Ectodermal cell (in vitro differentiated cells): ENCODE measurements at regions not wholly inside any gene's neighbourhood (a gene's known extent, or its start where the extent isn't known, plus 50 kb on each side); places are given as distances from the start of the nearest gene placed in this dataset.

Experiments used
- H3K27ac ChIP-seq: 2 replicates; pipeline ENCODE4 v1.7.0; 2013; ENCODE audit warnings: mild to moderate bottlenecking, low read depth, low read length; ENCODE audit not compliant: insufficient read depth, poor library complexity, severe bottlenecking
- H3K27me3 ChIP-seq: 2 replicates; pipeline ENCODE4 v1.7.0; 2013; ENCODE audit warnings: mild to moderate bottlenecking, low read length; ENCODE audit not compliant: insufficient read depth, control insufficient read depth, poor library complexity, severe bottlenecking
- H3K36me3 ChIP-seq: one replicate; pipeline ENCODE4 v1.7.0; 2013; ENCODE audit warnings: low read length; ENCODE audit not compliant: control insufficient read depth, insufficient read depth
- H3K4me1 ChIP-seq: one replicate; pipeline ENCODE4 v1.7.0; 2013; ENCODE audit warnings: low read length; ENCODE audit not compliant: control insufficient read depth, insufficient read depth
- H3K4me3 ChIP-seq: 2 replicates; pipeline ENCODE4 v1.7.0; 2013; ENCODE audit warnings: low read depth, low read length, control low read depth; ENCODE audit not compliant: insufficient read depth
- H3K9me3 ChIP-seq: 2 replicates; pipeline ENCODE4 v1.7.0; 2013; ENCODE audit warnings: mild to moderate bottlenecking, low read length, moderate library complexity; ENCODE audit not compliant: control insufficient read depth
- WGBS, 2 experiments: methylation state at CpG; one replicate each; pipeline ENCODE4 v1.1.7; 2013; ENCODE audit warnings: missing lambda C conversion rate in 2 of 2; 5-methylcytosine and 5-hydroxymethylcytosine counted together

- Histone ChIP-seq H3K9me3 (no peaks in the 10 kb centered on the region), H3K4me3 (no peak overlapping the region), H3K27me3 (no peaks in the 10 kb centered on the region), H3K36me3 (no peaks in the 10 kb centered on the region), H3K27ac (no peak overlapping the region), H3K4me1 (no peaks in the 10 kb centered on the region)
These were observed 75.8 kb upstream of the ZFP64 start for GRCh38 chr20:52267418-52267817.

GRCh38 chr20:52263757-52264156 is 72.2 kb upstream of the ZFP64 start:
- 94 to 100% methylated on average over 1 of the region's 1 CpG for WGBS, 2 experiments
- H3K27me3 ChIP-seq: no peaks in the 10 kb centered on the region
- no peak overlapping the region for H3K4me3 ChIP-seq
- no peaks in the 10 kb centered on the region for H3K9me3 ChIP-seq
- no peaks in the 10 kb centered on the region for H3K36me3 ChIP-seq
- H3K4me1 ChIP-seq: no peaks in the 10 kb centered on the region
- no peak overlapping the region for H3K27ac ChIP-seq

- no peak overlapping the region for H3K27ac ChIP-seq
- no peaks in the 10 kb centered on the region for H3K9me3 ChIP-seq
- H3K4me1 ChIP-seq: no peaks in the 10 kb centered on the region
- H3K27me3 ChIP-seq: no peaks in the 10 kb centered on the region
- H3K36me3 ChIP-seq: no peaks in the 10 kb centered on the region
- H3K4me3 ChIP-seq: no peak overlapping the region
These were observed 70.2 kb upstream of the ZFP64 start for GRCh38 chr20:52261792-52262191.

- Histone ChIP-seq H3K27me3 (no peaks in the 10 kb centered on the region), H3K27ac (no peak overlapping the region), H3K36me3 (no peaks in the 10 kb centered on the region), H3K4me3 (no peak overlapping the region), H3K9me3 (no peaks in the 10 kb centered on the region), H3K4me1 (no peaks in the 10 kb centered on the region)
- WGBS, 2 experiments: 91 to 92% methylated on average over 2 of the region's 2 CpGs
These were observed 67.7 kb upstream of the ZFP64 start for GRCh38 chr20:52259295-52259694.

GRCh38 chr20:52256454-52256853 is 64.9 kb upstream of the ZFP64 start:
- no peaks in the 10 kb centered on the region for H3K36me3 ChIP-seq
- WGBS, 2 experiments: 91 to 95% methylated on average over 7 of the region's 7 CpGs
- H3K27me3 ChIP-seq: no peaks in the 10 kb centered on the region
- no peaks in the 10 kb centered on the region for H3K9me3 ChIP-seq
- no peak overlapping the region for H3K4me3 ChIP-seq
- no peaks in the 10 kb centered on the region for H3K4me1 ChIP-seq
- no peak overlapping the region for H3K27ac ChIP-seq

- no peaks in the 10 kb centered on the region for H3K27me3 ChIP-seq
- no peak overlapping the region for H3K27ac ChIP-seq
- 91 to 94% methylated on average over 5 of the region's 5 CpGs for WGBS, 2 experiments
- no peak overlapping the region for H3K4me3 ChIP-seq
- no peaks in the 10 kb centered on the region for H3K36me3 ChIP-seq
- no peaks in the 10 kb centered on the region for H3K4me1 ChIP-seq
- H3K9me3 ChIP-seq: no peaks in the 10 kb centered on the region
These were observed 61.1 kb upstream of the ZFP64 start for GRCh38 chr20:52252664-52253063.

- WGBS, 2 experiments: 90 to 94% methylated on average over 2 of the region's 2 CpGs
- H3K4me1 ChIP-seq: no peaks in the 10 kb centered on the region
- no peak overlapping the region for H3K27ac ChIP-seq
- no peaks in the 10 kb centered on the region for H3K36me3 ChIP-seq
- H3K9me3 ChIP-seq: no peaks in the 10 kb centered on the region
- no peak overlapping the region for H3K4me3 ChIP-seq
- H3K27me3 ChIP-seq: no peaks in the 10 kb centered on the region
These were observed 60.2 kb upstream of the ZFP64 start for GRCh38 chr20:52251827-52252226.

- H3K9me3 ChIP-seq: no peaks in the 10 kb centered on the region
- H3K4me3 ChIP-seq: no peak overlapping the region
- 94 to 97% methylated on average over 2 of the region's 2 CpGs for WGBS, 2 experiments
- H3K27ac ChIP-seq: no peak overlapping the region
- no peaks in the 10 kb centered on the region for H3K36me3 ChIP-seq
- H3K4me1 ChIP-seq: no peaks in the 10 kb centered on the region
- H3K27me3 ChIP-seq: no peaks in the 10 kb centered on the region
These were observed 59.6 kb upstream of the ZFP64 start for GRCh38 chr20:52251136-52251700.

- H3K9me3 ChIP-seq: no peaks in the 10 kb centered on the region
- 93% methylated on average over 4 of the region's 4 CpGs for WGBS, 2 experiments
These were observed 56.0 kb upstream of the ZFP64 start for GRCh38 chr20:52247548-52247947.

GRCh38 chr20:52246366-52246765 is 54.8 kb upstream of the ZFP64 start:
- H3K4me3 ChIP-seq: no peak overlapping the region
- WGBS, 2 experiments: 100% methylated on average over 1 to 2 of the region's 2 CpGs
- no peaks in the 10 kb centered on the region for H3K4me1 ChIP-seq

More at GRCh38 chr20:52247548-52247947, 56.0 kb upstream of the ZFP64 start:
- Histone ChIP-seq H3K4me3 (no peak overlapping the region), H3K27me3 (no peaks in the 10 kb centered on the region), H3K27ac (no peak overlapping the region), H3K4me1 (no peaks in the 10 kb centered on the region), H3K36me3 (no peaks in the 10 kb centered on the region)

GRCh38 chr20:52244702-52245101 is 53.1 kb upstream of the ZFP64 start:
- H3K4me1 ChIP-seq: no peaks in the 10 kb centered on the region
- WGBS, 2 experiments: 94 to 96% methylated on average over 4 of the region's 4 CpGs

More at GRCh38 chr20:52246366-52246765, 54.8 kb upstream of the ZFP64 start:
- Histone ChIP-seq H3K36me3 (no peaks in the 10 kb centered on the region), H3K9me3 (no peaks in the 10 kb centered on the region), H3K27ac (no peak overlapping the region), H3K27me3 (no peaks in the 10 kb centered on the region)

More at GRCh38 chr20:52244702-52245101, 53.1 kb upstream of the ZFP64 start:
- Histone ChIP-seq H3K4me3 (no peak overlapping the region), H3K36me3 (no peaks in the 10 kb centered on the region), H3K27me3 (no peaks in the 10 kb centered on the region), H3K27ac (no peak overlapping the region), H3K9me3 (no peaks in the 10 kb centered on the region)
